ENCODE measurements at regions not wholly inside any gene's neighbourhood (a gene's known extent, or its start where the extent isn't known, plus 50 kb on each side); places are given as distances from the start of the nearest gene placed in this dataset.

DNA sequence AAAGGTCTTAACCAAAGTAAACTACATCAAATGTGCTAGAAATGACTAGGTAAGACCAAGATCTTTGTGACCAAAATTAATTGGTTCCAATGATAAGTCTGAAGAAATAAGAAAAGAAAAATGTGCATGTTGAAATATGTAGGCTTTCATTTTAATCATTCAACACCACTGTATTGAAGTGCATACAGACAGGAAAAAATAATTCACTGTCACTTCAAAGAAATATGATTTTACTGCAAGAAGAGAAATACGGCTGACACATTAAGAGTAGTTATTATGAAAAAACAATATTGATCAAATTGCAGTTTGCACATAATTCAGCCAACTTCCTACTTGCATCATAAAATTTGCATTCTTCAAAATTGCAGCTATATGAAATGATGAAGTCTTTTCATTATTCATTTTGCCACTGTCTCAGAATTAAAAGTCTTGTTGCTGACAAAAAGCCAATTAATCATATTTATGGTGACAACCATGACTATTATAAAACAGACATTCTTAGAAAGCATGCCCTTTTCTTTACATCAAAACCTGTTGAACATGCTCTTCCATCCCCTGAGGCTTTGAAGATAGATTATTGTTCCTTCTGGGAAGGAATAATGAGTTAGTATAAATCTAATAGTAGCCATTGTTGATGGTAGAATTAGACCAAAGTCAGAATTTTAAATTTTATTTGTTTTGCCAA lies 405.9 kb upstream of the MAD2L1 start:
- TF ChIP-seq, protein P1, sequence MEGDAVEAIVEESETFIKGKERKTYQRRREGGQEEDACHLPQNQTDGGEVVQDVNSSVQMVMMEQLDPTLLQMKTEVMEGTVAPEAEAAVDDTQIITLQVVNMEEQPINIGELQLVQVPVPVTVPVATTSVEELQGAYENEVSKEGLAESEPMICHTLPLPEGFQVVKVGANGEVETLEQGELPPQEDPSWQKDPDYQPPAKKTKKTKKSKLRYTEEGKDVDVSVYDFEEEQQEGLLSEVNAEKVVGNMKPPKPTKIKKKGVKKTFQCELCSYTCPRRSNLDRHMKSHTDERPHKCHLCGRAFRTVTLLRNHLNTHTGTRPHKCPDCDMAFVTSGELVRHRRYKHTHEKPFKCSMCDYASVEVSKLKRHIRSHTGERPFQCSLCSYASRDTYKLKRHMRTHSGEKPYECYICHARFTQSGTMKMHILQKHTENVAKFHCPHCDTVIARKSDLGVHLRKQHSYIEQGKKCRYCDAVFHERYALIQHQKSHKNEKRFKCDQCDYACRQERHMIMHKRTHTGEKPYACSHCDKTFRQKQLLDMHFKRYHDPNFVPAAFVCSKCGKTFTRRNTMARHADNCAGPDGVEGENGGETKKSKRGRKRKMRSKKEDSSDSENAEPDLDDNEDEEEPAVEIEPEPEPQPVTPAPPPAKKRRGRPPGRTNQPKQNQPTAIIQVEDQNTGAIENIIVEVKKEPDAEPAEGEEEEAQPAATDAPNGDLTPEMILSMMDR (IDR thresholded peaks at IDR 0.05; ENCODE audit: poor library complexity, severe bottlenecking) = no peak
- TF ChIP-seq POLR2AphosphoS5 (IDR thresholded peaks at IDR 0.05) = no peak
